ENCODE measurements at regions not wholly inside any gene's neighbourhood (a gene's known extent, or its start where the extent isn't known, plus 50 kb on each side); places are given as distances from the start of the nearest gene placed in this dataset.

DNA sequence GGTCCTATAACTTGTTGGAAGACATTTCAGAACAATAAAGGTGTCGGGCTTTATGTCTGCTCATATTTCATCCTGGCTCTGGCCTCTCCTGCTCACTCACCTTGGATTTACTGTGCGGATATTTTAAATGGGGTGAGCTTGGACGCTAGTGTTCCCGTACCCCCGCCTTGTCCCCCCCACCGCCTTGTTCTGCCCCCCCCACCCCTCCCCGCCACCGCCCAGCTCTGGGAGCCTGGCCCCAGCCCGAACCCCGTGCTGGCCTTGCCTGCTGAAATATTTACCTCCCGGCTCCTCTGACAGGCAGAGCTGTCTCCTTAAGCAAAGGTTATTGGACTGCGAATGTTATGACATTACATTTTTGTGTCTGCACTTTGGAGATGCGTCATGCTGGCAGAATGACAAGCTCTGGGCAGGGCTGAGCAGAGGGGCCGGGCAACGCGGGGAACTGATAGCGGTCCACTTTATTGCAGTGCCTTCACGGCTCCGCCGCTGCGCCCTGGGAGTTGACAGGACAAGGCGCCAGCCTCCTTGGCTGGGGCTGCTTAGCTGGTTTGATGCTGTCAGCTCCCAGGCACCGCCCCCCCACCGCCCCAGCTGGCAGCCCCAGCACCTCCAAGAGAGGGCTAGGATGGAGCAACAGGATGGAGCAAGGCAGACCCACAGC is 222.5 kb upstream of the GSE1 start:
- Histone ChIP-seq H2AFZ (ENCODE audit: low read depth, low read length) (no peak overlapping the region), H3K9me2 (ENCODE audit: insufficient read depth, low read length) (no peaks in the 10 kb centered on the region), H3K27me3 (ENCODE audit: insufficient read depth, low read depth, low read length) (no peaks in the 10 kb centered on the region), H3K9me3 (ENCODE audit: low read length) (no peaks in the 10 kb centered on the region), H4K20me1 (ENCODE audit: insufficient read depth) (no peaks in the 10 kb centered on the region), H3K4me3 (ENCODE audit: low read length) (no peak overlapping the region), H3K9ac (ENCODE audit: low read length) (peak overlapping the region; percentile 29), H3K36me3 (ENCODE audit: insufficient read depth, low read length) (no peaks in the 10 kb centered on the region), H3K4me2 (ENCODE audit: low read length) (no peak overlapping the region), H3K79me2 (replicated peaks; ENCODE audit: insufficient read depth, low read length) (no peaks in the 10 kb centered on the region), H3K27ac (ENCODE audit: low read length) (peak overlapping the region; percentile 56), H3F3A (ENCODE audit: insufficient read depth, low read length, poor library complexity, severe bottlenecking) (no peaks in the 10 kb centered on the region)
- no peak for TF ChIP-seq RAD21 (conservative IDR thresholded peaks at IDR 0.05)
- TF ChIP-seq, protein P1, sequence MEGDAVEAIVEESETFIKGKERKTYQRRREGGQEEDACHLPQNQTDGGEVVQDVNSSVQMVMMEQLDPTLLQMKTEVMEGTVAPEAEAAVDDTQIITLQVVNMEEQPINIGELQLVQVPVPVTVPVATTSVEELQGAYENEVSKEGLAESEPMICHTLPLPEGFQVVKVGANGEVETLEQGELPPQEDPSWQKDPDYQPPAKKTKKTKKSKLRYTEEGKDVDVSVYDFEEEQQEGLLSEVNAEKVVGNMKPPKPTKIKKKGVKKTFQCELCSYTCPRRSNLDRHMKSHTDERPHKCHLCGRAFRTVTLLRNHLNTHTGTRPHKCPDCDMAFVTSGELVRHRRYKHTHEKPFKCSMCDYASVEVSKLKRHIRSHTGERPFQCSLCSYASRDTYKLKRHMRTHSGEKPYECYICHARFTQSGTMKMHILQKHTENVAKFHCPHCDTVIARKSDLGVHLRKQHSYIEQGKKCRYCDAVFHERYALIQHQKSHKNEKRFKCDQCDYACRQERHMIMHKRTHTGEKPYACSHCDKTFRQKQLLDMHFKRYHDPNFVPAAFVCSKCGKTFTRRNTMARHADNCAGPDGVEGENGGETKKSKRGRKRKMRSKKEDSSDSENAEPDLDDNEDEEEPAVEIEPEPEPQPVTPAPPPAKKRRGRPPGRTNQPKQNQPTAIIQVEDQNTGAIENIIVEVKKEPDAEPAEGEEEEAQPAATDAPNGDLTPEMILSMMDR (IDR thresholded peaks at IDR 0.05; ENCODE audit: poor library complexity, severe bottlenecking): no peak
- TF ChIP-seq SMC3 (conservative IDR thresholded peaks at IDR 0.05; ENCODE audit: poor library complexity): peak; percentile 21
- no peak for TF ChIP-seq EZH2 (IDR thresholded peaks at IDR 0.05; ENCODE audit: borderline replicate concordance, insufficient read depth, low read length, poor library complexity, severe bottlenecking)
- peak; percentile 76 for TF ChIP-seq POLR2AphosphoS5 (IDR thresholded peaks at IDR 0.05)
- TF ChIP-seq TAF1 (IDR thresholded peaks at IDR 0.05; ENCODE audit: low read depth): no peak
- peak; percentile 82 for TF ChIP-seq EP300 (conservative IDR thresholded peaks at IDR 0.05; ENCODE audit: poor library complexity, severe bottlenecking)

DNA sequence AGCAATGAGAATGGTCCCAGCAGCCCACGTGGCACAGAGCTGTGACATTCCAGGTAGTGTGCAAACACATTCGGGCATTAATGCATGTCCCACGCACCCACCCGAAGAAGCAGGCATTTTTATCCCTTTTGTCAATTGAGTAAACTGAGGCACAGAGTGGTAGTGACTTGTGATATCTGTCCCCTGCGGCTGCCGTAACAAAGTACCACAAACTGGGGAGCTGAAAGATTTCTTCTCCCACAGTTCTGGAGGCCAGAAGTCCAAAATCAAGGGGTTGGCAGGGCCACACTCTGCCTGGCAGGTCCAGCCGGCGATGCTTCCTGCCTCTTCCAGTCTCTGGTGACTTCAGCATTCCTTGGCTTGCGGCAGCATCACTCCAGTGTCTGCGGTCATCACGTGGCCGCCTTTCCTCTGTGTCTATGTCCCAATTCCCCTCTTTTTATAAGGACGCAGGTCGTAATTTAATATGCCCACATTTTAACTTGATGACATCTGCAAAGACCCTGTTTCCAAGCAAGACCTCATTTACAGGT is 221.9 kb upstream of the GSE1 start:
- no peaks in the 10 kb centered on the region for H3K9me3 ChIP-seq (ENCODE audit: low read length)
- H2AFZ ChIP-seq (ENCODE audit: low read depth, low read length): no peak overlapping the region
- no peak overlapping the region for H3K4me3 ChIP-seq (ENCODE audit: low read length)
- H3K27ac ChIP-seq (ENCODE audit: low read length): peak overlapping the region; percentile 37
- H3K27me3 ChIP-seq (ENCODE audit: insufficient read depth, low read depth, low read length): no peaks in the 10 kb centered on the region
- H3F3A ChIP-seq (ENCODE audit: insufficient read depth, low read length, poor library complexity, severe bottlenecking): no peaks in the 10 kb centered on the region
- peak overlapping the region; percentile 29 for H3K9ac ChIP-seq (ENCODE audit: low read length)
- TF ChIP-seq, protein P1 (IDR thresholded peaks at IDR 0.05; ENCODE audit: poor library complexity, severe bottlenecking): no peak
- TF ChIP-seq MXI1 (conservative IDR thresholded peaks at IDR 0.05; ENCODE audit: poor library complexity, severe bottlenecking): no peak
- no peak for TF ChIP-seq RAD21 (conservative IDR thresholded peaks at IDR 0.05)
- no peak for TF ChIP-seq REST (IDR thresholded peaks at IDR 0.05; ENCODE audit: borderline replicate concordance)
- no peak for TF ChIP-seq POLR2AphosphoS5 (IDR thresholded peaks at IDR 0.05)
- TF ChIP-seq SMC3 (conservative IDR thresholded peaks at IDR 0.05; ENCODE audit: poor library complexity): no peak
- no peak for TF ChIP-seq TAF1 (IDR thresholded peaks at IDR 0.05; ENCODE audit: low read depth)
- TF ChIP-seq EZH2 (IDR thresholded peaks at IDR 0.05; ENCODE audit: borderline replicate concordance, insufficient read depth, low read length, poor library complexity, severe bottlenecking): no peak
- TF ChIP-seq EP300 (conservative IDR thresholded peaks at IDR 0.05; ENCODE audit: poor library complexity, severe bottlenecking): no peak
- no peaks in the 10 kb centered on the region for H3K36me3 ChIP-seq (ENCODE audit: insufficient read depth, low read length)
- no peaks in the 10 kb centered on the region for H3K9me2 ChIP-seq (ENCODE audit: insufficient read depth, low read length)
- H3K4me2 ChIP-seq (ENCODE audit: low read length): no peak overlapping the region
- no peaks in the 10 kb centered on the region for H3K79me2 ChIP-seq (replicated peaks; ENCODE audit: insufficient read depth, low read length)
- H4K20me1 ChIP-seq (ENCODE audit: insufficient read depth): no peaks in the 10 kb centered on the region
